GM23338 (cell line): ENCODE measurements at regions not wholly inside any gene's neighbourhood (a gene's known extent, or its start where the extent isn't known, plus 50 kb on each side); places are given as distances from the start of the nearest gene placed in this dataset.

Experiments used
- ATAC-seq: fragments of 200-7000 bp; cut with Tn5 transposase; 3 replicates; pipeline ENCODE4 v1.9.1; 2020
- DNase-seq: peaks from one replicate; pipeline ENCODE4 v3.0.0-alpha.2; 2015; ENCODE audit warnings: low spot score
- H2AFZ ChIP-seq: fragments of 200-600 bp; sonication (generic); 2 replicates; pipeline ENCODE4 v1.8.0; 2016; ENCODE audit warnings: antibody characterized with exemption, mild to moderate bottlenecking, moderate library complexity
- H3F3A ChIP-seq: fragments of 200-600 bp; sonication (generic); replicated peaks from 2 replicates; pipeline ENCODE4 v1.8.0; 2017; ENCODE audit warnings: antibody characterized with exemption, mixed run types, low read depth
- H3K27ac ChIP-seq: fragments of 200-600 bp; sonication (generic); 2 replicates; pipeline ENCODE4 v1.6.1; 2016; ENCODE audit warnings: low read depth
- H3K27me3 ChIP-seq: fragments of 200-600 bp; sonication (generic); 2 replicates; pipeline ENCODE4 v1.8.0; 2016; ENCODE audit warnings: mild to moderate bottlenecking, mixed run types, moderate library complexity; ENCODE audit not compliant: insufficient read depth
- H3K36me3 ChIP-seq: fragments of 200-600 bp; sonication (generic); 2 replicates; pipeline ENCODE4 v1.8.0; 2016; ENCODE audit warnings: mild to moderate bottlenecking; ENCODE audit not compliant: insufficient read depth
- H3K4me1 ChIP-seq: fragments of 200-600 bp; sonication (generic); 2 replicates; pipeline ENCODE4 v1.8.0; 2016; ENCODE audit warnings: mild to moderate bottlenecking, moderate library complexity; ENCODE audit not compliant: insufficient read depth
- H3K4me2 ChIP-seq: fragments of 200-600 bp; sonication (generic); 2 replicates; pipeline ENCODE4 v1.7.1; 2017; ENCODE audit warnings: mixed run types
- H3K4me3 ChIP-seq: fragments of 200-600 bp; sonication (generic); 2 replicates; pipeline ENCODE4 v1.6.1; 2016; ENCODE audit warnings: mixed run types
- H3K79me2 ChIP-seq: fragments of 200-600 bp; sonication (generic); replicated peaks from 2 replicates; pipeline ENCODE4 v1.8.0; 2017; ENCODE audit warnings: mild to moderate bottlenecking; ENCODE audit not compliant: insufficient read depth
- H3K9me2 ChIP-seq: fragments of 200-600 bp; sonication (generic); 2 replicates; pipeline ENCODE4 v1.8.0; 2017; ENCODE audit not compliant: insufficient read depth
- H4K20me1 ChIP-seq: fragments of 200-600 bp; sonication (generic); replicated peaks from 2 replicates; pipeline ENCODE4 v1.8.0; 2017; ENCODE audit warnings: mild to moderate bottlenecking; ENCODE audit not compliant: insufficient read depth
- H3K27ac Mint-ChIP-seq: 2 replicates; pipeline ENCODE4 v1.8.0; 2020; ENCODE audit warnings: inconsistent platforms, mild to moderate bottlenecking, moderate library complexity, mixed read lengths
- H3K27me3 Mint-ChIP-seq: 3 replicates; pipeline ENCODE4 v1.8.0; 2022; ENCODE audit warnings: low read depth, mild to moderate bottlenecking, moderate library complexity, mixed read lengths, inconsistent platforms; ENCODE audit not compliant: insufficient read depth, poor library complexity
- H3K36me3 Mint-ChIP-seq: 3 replicates; pipeline ENCODE4 v1.8.0; 2021; ENCODE audit warnings: low read depth, mild to moderate bottlenecking, inconsistent platforms, moderate library complexity, mixed read lengths
- H3K4me1 Mint-ChIP-seq: 3 replicates; pipeline ENCODE4 v1.8.0; 2020; ENCODE audit warnings: mild to moderate bottlenecking, inconsistent platforms, mixed read lengths
- H3K4me3 Mint-ChIP-seq: 3 replicates; pipeline ENCODE4 v1.8.0; 2021; ENCODE audit warnings: moderate library complexity, mild to moderate bottlenecking, inconsistent platforms, mixed read lengths
- H3K9me3 Mint-ChIP-seq: 3 replicates; pipeline ENCODE4 v1.8.0; 2020; ENCODE audit warnings: moderate library complexity, mild to moderate bottlenecking, inconsistent platforms, mixed read lengths
- CREB1 ChIP-seq: fragments of 250-450 bp; sonication (Bioruptor Pico); IDR thresholded peaks from 2 replicates; pipeline ENCODE4 v1.5.0; 2020; ENCODE audit warnings: low read depth, mild to moderate bottlenecking, moderate library complexity
- CTCF ChIP-seq, 2 experiments: fragments of 200-600 bp in 1 of 2; sonication (generic) in 1 of 2; conservative IDR thresholded peaks; 2 replicates each; pipeline versions ENCODE4 v1.5.1 to v1.6.1; 2016 to 2017; ENCODE audit warnings: antibody characterized with exemption in 2 of 2, low read depth in 2 of 2, mild to moderate bottlenecking in 2 of 2, moderate library complexity in 1 of 2
- ETS1 ChIP-seq: IDR thresholded peaks from 2 replicates; pipeline ENCODE4 v1.6.1; 2016; ENCODE audit warnings: antibody characterized with exemption
- EZH2 ChIP-seq: fragments of 200-600 bp; sonication (generic); IDR thresholded peaks from one replicate; pipeline ENCODE4 v1.8.0; 2017; ENCODE audit warnings: antibody characterized with exemption, mild to moderate bottlenecking, low read depth; ENCODE audit not compliant: unreplicated experiment
- EZH2phosphoT487 ChIP-seq: fragments of 200-600 bp; sonication (generic); IDR thresholded peaks from one replicate; pipeline ENCODE4 v1.8.1; 2018; ENCODE audit warnings: antibody characterized with exemption; ENCODE audit not compliant: unreplicated experiment
- JUNB ChIP-seq: IDR thresholded peaks from one replicate; pipeline ENCODE4 v1.6.1; 2016; ENCODE audit warnings: antibody characterized with exemption; ENCODE audit not compliant: unreplicated experiment
- NANOG ChIP-seq: IDR thresholded peaks from 2 replicates; pipeline ENCODE4 v1.6.1; 2016; ENCODE audit warnings: antibody characterized with exemption, borderline replicate concordance
- POLR2AphosphoS5 ChIP-seq: IDR thresholded peaks from 2 replicates; pipeline ENCODE4 v1.6.1; 2016; ENCODE audit warnings: antibody characterized with exemption, low read depth
- ZNF114 ChIP-seq: fragments of 250-450 bp; sonication (Bioruptor Pico); IDR thresholded peaks from 2 replicates; pipeline ENCODE4 v1.5.0; 2020; ENCODE audit warnings: mild to moderate bottlenecking, moderate library complexity
- ZNF331 ChIP-seq: fragments of 250-450 bp; sonication (Bioruptor Pico); IDR thresholded peaks from 2 replicates; pipeline ENCODE4 v1.5.0; 2020; ENCODE audit warnings: low read depth, mild to moderate bottlenecking, moderate library complexity
- ZNF462 ChIP-seq: fragments of 250-450 bp; sonication (Bioruptor Pico); IDR thresholded peaks from 2 replicates; pipeline ENCODE4 v1.5.0; 2020; ENCODE audit warnings: mild to moderate bottlenecking, moderate library complexity

GRCh38 chr5:167242701-167243100 is 1048.7 kb upstream of the WWC1 start:
- Mint-ChIP-seq H3K36me3 (no peaks in the 10 kb centered on the region), H3K27ac (no peak overlapping the region), H3K4me1 (peaks cover 9% of the 10 kb centered on the region), H3K4me3 (no peak overlapping the region), H3K27me3 (no peaks in the 10 kb centered on the region), H3K9me3 (no peaks in the 10 kb centered on the region)
- Histone ChIP-seq H3K27me3 (no peaks in the 10 kb centered on the region), H3K36me3 (no peaks in the 10 kb centered on the region), H3K4me3 (no peak overlapping the region), H3K4me1 (no peaks in the 10 kb centered on the region), H3K79me2 (no peaks in the 10 kb centered on the region), H3K27ac (no peak overlapping the region), H3K9me2 (0 out of 2 replicates have a peak, but pooled peaks cover 4% of the 10 kb centered on the region), H2AFZ (no peak overlapping the region), H4K20me1 (no peaks in the 10 kb centered on the region), H3K4me2 (no peak overlapping the region), H3F3A (no peaks in the 10 kb centered on the region)
- TF ChIP-seq NANOG (no peak), CREB1 (CRISPR knock-in tag) (no peak), JUNB (no peak), EZH2phosphoT487 (no peak), ZNF331 (CRISPR knock-in tag) (no peak)
- DNase-seq (no peak), ATAC-seq (no peak)

- Mint-ChIP-seq H3K27ac (no peak overlapping the region), H3K4me1 (peaks cover 9% of the 10 kb centered on the region), H3K27me3 (no peaks in the 10 kb centered on the region), H3K9me3 (no peaks in the 10 kb centered on the region), H3K36me3 (no peaks in the 10 kb centered on the region), H3K4me3 (no peak overlapping the region)
- H3K27me3 ChIP-seq = no peaks in the 10 kb centered on the region
- DNase-seq (no peak), ATAC-seq (no peak)
- H2AFZ ChIP-seq = peak overlapping the region; percentile 60; the same call in 1 of the 2 replicates
- no peaks in the 10 kb centered on the region for H3K36me3 ChIP-seq
- no peak overlapping the region for H3K4me3 ChIP-seq
- H3F3A ChIP-seq = no peaks in the 10 kb centered on the region
- no peaks in the 10 kb centered on the region for H3K79me2 ChIP-seq
- H3K4me1 ChIP-seq = no peaks in the 10 kb centered on the region
- H3K27ac ChIP-seq = no peak overlapping the region
- H4K20me1 ChIP-seq = no peaks in the 10 kb centered on the region
- H3K9me2 ChIP-seq = no peaks in the 10 kb centered on the region
- no peak overlapping the region for H3K4me2 ChIP-seq
- TF ChIP-seq ZNF331 (CRISPR knock-in tag) = no peak
- TF ChIP-seq NANOG = no peak
- no peak for TF ChIP-seq CTCF (conservative IDR thresholded peaks at IDR 0.05; ENCODE audit: low read depth in 2 of 2)
- TF ChIP-seq ZNF462 (CRISPR knock-in tag) = no peak
- TF ChIP-seq ZNF114 = no peak
- TF ChIP-seq POLR2AphosphoS5 = no peak
- TF ChIP-seq ETS1 = no peak
- no peak for TF ChIP-seq EZH2
- TF ChIP-seq CREB1 (CRISPR knock-in tag) = no peak
- TF ChIP-seq JUNB = no peak
Measured at GRCh38 chr5:167243463-167243862, 1048.0 kb upstream of the WWC1 start.
